ENCODE measurements at regions not wholly inside any gene's neighbourhood (a gene's known extent, or its start where the extent isn't known, plus 50 kb on each side); places are given as distances from the start of the nearest gene placed in this dataset.
"Not testable (repeated sequence)": the region's sequence is repeated elsewhere in the genome, so short reads cannot be mapped to it uniquely, and the experiment has no call there.

DNA sequence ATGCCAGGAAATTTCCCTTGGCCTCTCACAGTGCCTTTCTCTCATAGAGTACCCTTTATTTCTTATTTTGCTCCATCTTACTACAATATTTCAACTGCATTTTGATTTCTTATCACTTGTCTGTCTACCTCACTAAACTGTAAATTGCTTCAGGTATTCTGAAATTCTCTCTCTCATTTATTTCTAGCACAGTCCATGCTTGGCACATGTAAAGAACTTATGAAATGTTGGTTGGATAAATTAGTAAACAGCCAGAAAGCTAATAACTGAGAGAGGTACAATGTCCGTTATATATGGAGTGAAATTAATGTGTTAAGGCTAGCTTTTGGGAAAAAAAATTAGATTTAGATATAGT, 138.3 kb upstream of the RFC3 start:
- H3K9me3 ChIP-seq (ENCODE audit: control insufficient read depth in 4 of 4, low read length in 3 of 4), result no peaks in the 10 kb centered on the region
- TF ChIP-seq MAX (IDR thresholded peaks at IDR 0.05), result peak; percentile 7
- no peak for TF ChIP-seq RAD21 (IDR thresholded peaks at IDR 0.05)
- H3K9ac ChIP-seq (ENCODE audit: low read depth in 1 of 2, low read length in 2 of 2), result peak overlapping the region in 1 of 2 donors; percentile 67
- H3K27me3 ChIP-seq (ENCODE audit: control insufficient read depth in 4 of 4, insufficient read depth in 4 of 4, low read length in 3 of 4), result no peaks in the 10 kb centered on the region
- WGBS, result 29% methylated on average over 1 of the region's 1 CpG
- H3K27ac ChIP-seq (ENCODE audit: low read depth in 1 of 2, low read length in 2 of 2), result peak overlapping the region; percentile 77 to 90
- no peak for DNase-seq (ENCODE audit: low spot score)
- peaks cover 8 to 37% (median 23%) of the 10 kb centered on the region in 4 donors for H3K4me1 ChIP-seq (ENCODE audit: control insufficient read depth in 4 of 4, insufficient read depth in 4 of 4, low read length in 3 of 4)
- H3K4me3 ChIP-seq (ENCODE audit: low read depth in 1 of 3, low read length in 3 of 3), result peak overlapping the region in 2 of 3 donors; percentile 12 to 37
- H3K36me3 ChIP-seq (ENCODE audit: control insufficient read depth in 4 of 4, insufficient read depth in 3 of 4, low read depth in 1 of 4, low read length in 3 of 4), result no peaks in the 10 kb centered on the region

GRCh38 chr13:33682020-33682564, 135.9 kb upstream of the RFC3 start:
- Histone ChIP-seq H3K4me3 (ENCODE audit: low read depth in 1 of 3, low read length in 3 of 3) (no peak overlapping the region), H3K27me3 (ENCODE audit: control insufficient read depth in 4 of 4, insufficient read depth in 4 of 4, low read length in 3 of 4) (no peaks in the 10 kb centered on the region), H3K9ac (ENCODE audit: low read depth in 1 of 2, low read length in 2 of 2) (no peak overlapping the region), H3K9me3 (ENCODE audit: control insufficient read depth in 4 of 4, low read length in 3 of 4) (no peaks in the 10 kb centered on the region), H3K27ac (ENCODE audit: low read depth in 1 of 2, low read length in 2 of 2) (no peak overlapping the region), H3K36me3 (ENCODE audit: control insufficient read depth in 4 of 4, insufficient read depth in 3 of 4, low read depth in 1 of 4, low read length in 3 of 4) (no peaks in the 10 kb centered on the region), H3K4me1 (ENCODE audit: control insufficient read depth in 4 of 4, insufficient read depth in 4 of 4, low read length in 3 of 4) (peaks cover 5 to 24% (median 16%) of the 10 kb centered on the region in 4 donors)
- TF ChIP-seq HNF4G (IDR thresholded peaks at IDR 0.05), result no peak
- 97% methylated on average over 35 of the region's 35 CpGs for WGBS
- no peak for DNase-seq (ENCODE audit: low spot score)

GRCh38 chr13:33682646-33683045, 135.3 kb upstream of the RFC3 start:
- H3K4me1 ChIP-seq (ENCODE audit: control insufficient read depth in 4 of 4, insufficient read depth in 4 of 4, low read length in 3 of 4), result peaks cover 5 to 19% (median 14%) of the 10 kb centered on the region in 4 donors
- not testable (repeated sequence) for DNase-seq (ENCODE audit: low spot score); H3K4me3 ChIP-seq (ENCODE audit: low read depth in 1 of 3, low read length in 3 of 3); H3K36me3 ChIP-seq (ENCODE audit: control insufficient read depth in 4 of 4, insufficient read depth in 3 of 4, low read depth in 1 of 4, low read length in 3 of 4); H3K9me3 ChIP-seq (ENCODE audit: control insufficient read depth in 4 of 4, low read length in 3 of 4); H3K27me3 ChIP-seq (ENCODE audit: control insufficient read depth in 4 of 4, insufficient read depth in 4 of 4, low read length in 3 of 4); H3K9ac ChIP-seq (ENCODE audit: low read depth in 1 of 2, low read length in 2 of 2); H3K27ac ChIP-seq (ENCODE audit: low read depth in 1 of 2, low read length in 2 of 2)
- 75% methylated on average over 5 of the region's 5 CpGs for WGBS

DNA sequence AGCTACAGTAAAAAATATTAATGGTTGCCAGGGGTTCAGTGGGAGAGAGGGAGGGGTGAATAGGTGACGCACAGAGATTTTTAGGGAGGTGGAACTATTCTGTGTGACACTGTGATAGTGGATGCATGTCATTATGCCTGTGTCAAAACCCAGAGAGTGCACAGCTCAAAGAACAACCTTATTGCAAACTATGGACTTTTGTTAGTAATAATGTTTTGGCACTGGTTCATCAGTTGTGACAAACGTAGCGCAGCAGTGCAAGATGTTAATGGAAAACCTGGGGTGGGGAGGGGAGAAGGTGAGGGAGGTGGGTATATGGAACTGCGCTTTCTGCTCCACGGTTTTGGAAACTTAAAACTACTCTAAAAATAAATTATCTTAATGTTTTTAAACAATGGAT, 134.6 kb upstream of the RFC3 start:
- no peak for DNase-seq (ENCODE audit: low spot score)
- Histone ChIP-seq H3K27me3 (ENCODE audit: control insufficient read depth in 4 of 4, insufficient read depth in 4 of 4, low read length in 3 of 4) (no peaks in the 10 kb centered on the region), H3K36me3 (ENCODE audit: control insufficient read depth in 4 of 4, insufficient read depth in 3 of 4, low read depth in 1 of 4, low read length in 3 of 4) (no peaks in the 10 kb centered on the region), H3K4me3 (ENCODE audit: low read depth in 1 of 3, low read length in 3 of 3) (no peak overlapping the region), H3K4me1 (ENCODE audit: control insufficient read depth in 4 of 4, insufficient read depth in 4 of 4, low read length in 3 of 4) (peaks cover 3 to 11% (median 8%) of the 10 kb centered on the region in 4 donors), H3K9ac (ENCODE audit: low read depth in 1 of 2, low read length in 2 of 2) (no peak overlapping the region), H3K9me3 (ENCODE audit: control insufficient read depth in 4 of 4, low read length in 3 of 4) (no peaks in the 10 kb centered on the region), H3K27ac (ENCODE audit: low read depth in 1 of 2, low read length in 2 of 2) (no peak overlapping the region)
- TF ChIP-seq NR2F2 (IDR thresholded peaks at IDR 0.05) (no peak), REST (IDR thresholded peaks at IDR 0.05) (no peak), ATF3 (IDR thresholded peaks at IDR 0.05) (no peak), HNF4G (IDR thresholded peaks at IDR 0.05) (no peak), MAX (IDR thresholded peaks at IDR 0.05) (no peak), JUND (IDR thresholded peaks at IDR 0.05) (no peak)
- 69% methylated on average over 5 of the region's 5 CpGs for WGBS
